ENCODE measurements at regions not wholly inside any gene's neighbourhood (a gene's known extent, or its start where the extent isn't known, plus 50 kb on each side); places are given as distances from the start of the nearest gene placed in this dataset.
A peak's percentile ranks its signal among the peaks of the same experiment; 100 is the strongest.

DNA sequence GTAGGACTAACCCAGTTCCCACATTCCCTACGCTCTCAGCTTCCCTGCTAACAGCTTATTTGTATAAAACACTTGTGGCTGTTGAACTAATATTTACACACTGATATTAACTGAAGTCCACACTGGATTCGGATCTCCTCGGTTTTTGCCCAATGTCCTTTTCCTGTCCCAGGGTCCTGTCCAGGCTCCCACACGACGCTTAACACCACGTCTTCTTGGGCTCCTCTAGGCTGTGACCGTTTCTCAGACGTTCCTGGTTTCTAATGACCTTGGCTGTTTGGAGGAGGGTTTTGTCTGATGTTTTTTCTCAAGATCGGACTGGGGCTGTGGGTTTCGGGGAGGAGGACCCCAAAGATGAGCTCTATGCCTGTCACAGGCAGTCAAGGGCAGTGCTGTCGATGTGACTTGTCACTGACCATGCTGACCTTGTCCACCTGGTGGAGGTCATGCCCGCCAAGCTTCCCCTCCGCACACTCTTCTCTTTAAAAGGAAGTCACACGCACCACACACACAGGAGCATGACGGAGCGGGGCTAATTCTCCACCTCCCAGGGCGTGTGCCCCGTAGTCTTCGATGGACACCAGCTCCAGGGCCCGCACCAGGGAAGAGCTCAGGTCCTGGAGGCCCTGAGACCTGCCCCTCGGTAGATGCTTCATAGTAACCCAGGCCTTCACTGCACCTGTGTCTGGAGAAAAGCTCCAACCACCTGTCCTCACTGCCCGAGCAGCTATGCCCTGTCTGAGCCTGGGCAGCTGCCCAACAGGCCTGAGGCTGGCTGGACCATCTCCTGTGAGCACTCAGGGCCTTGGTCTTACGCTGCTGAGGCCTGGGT lies 72.0 kb downstream of the TTLL2 start (continued):
- no peak for TF ChIP-seq ZNF138 (CRISPR knock-in tag; IDR thresholded peaks at IDR 0.05; ENCODE audit: low read depth)
- TF ChIP-seq ZNF629 (CRISPR knock-in tag; conservative IDR thresholded peaks at IDR 0.05): 0 out of 2 replicates have a peak, but pooled peaks have one; percentile 28
- no peak for TF ChIP-seq ZNF737 (CRISPR knock-in tag; IDR thresholded peaks at IDR 0.05; ENCODE audit: borderline replicate concordance)
- peak; percentile 74; the same call in 1 of the 2 replicates for TF ChIP-seq HMG20B (CRISPR knock-in tag; conservative IDR thresholded peaks at IDR 0.05)
- peak; percentile 43; the same call in 1 of the 2 replicates for TF ChIP-seq DRAP1 (CRISPR knock-in tag; IDR thresholded peaks at IDR 0.05)
- no peak for TF ChIP-seq HOXA7 (CRISPR knock-in tag; IDR thresholded peaks at IDR 0.05)
- 0 out of 2 replicates have a peak, but pooled peaks have one; percentile 36 for TF ChIP-seq CCDC6 (CRISPR knock-in tag; IDR thresholded peaks at IDR 0.05)
- TF ChIP-seq, protein P1, sequence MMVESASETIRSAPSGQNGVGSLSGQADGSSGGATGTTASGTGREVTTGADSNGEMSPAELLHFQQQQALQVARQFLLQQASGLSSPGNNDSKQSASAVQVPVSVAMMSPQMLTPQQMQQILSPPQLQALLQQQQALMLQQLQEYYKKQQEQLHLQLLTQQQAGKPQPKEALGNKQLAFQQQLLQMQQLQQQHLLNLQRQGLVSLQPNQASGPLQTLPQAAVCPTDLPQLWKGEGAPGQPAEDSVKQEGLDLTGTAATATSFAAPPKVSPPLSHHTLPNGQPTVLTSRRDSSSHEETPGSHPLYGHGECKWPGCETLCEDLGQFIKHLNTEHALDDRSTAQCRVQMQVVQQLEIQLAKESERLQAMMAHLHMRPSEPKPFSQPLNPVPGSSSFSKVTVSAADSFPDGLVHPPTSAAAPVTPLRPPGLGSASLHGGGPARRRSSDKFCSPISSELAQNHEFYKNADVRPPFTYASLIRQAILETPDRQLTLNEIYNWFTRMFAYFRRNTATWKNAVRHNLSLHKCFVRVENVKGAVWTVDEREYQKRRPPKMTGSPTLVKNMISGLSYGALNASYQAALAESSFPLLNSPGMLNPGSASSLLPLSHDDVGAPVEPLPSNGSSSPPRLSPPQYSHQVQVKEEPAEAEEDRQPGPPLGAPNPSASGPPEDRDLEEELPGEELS (CRISPR knock-in tag; IDR thresholded peaks at IDR 0.05): peak; percentile 61; the same call in 1 of the 2 replicates
- no peak for TF ChIP-seq MLXIP (CRISPR knock-in tag; IDR thresholded peaks at IDR 0.05; ENCODE audit: borderline replicate concordance)
- TF ChIP-seq ETV6 (CRISPR knock-in tag; conservative IDR thresholded peaks at IDR 0.05): no peak
- no peak for TF ChIP-seq SMAD9 (CRISPR knock-in tag; IDR thresholded peaks at IDR 0.05)
- no peak for TF ChIP-seq ZNF124 (CRISPR knock-in tag; IDR thresholded peaks at IDR 0.05)
- TF ChIP-seq ZNF251 (CRISPR knock-in tag; IDR thresholded peaks at IDR 0.05): no peak
- TF ChIP-seq MTF2 (CRISPR knock-in tag; IDR thresholded peaks at IDR 0.05; ENCODE audit: borderline replicate concordance): no peak
- 0 out of 2 replicates have a peak, but pooled peaks have one; percentile 18 for TF ChIP-seq CTCF (CRISPR knock-in tag; IDR thresholded peaks at IDR 0.05)
- TF ChIP-seq AKAP8 (CRISPR knock-in tag; IDR thresholded peaks at IDR 0.05): no peak
- no peak for TF ChIP-seq CEBPB (IDR thresholded peaks at IDR 0.05; ENCODE audit: borderline replicate concordance, low read depth, low read length)
- TF ChIP-seq MTF1 (CRISPR knock-in tag; IDR thresholded peaks at IDR 0.05): no peak
- no peak for TF ChIP-seq KDM3A (CRISPR knock-in tag; IDR thresholded peaks at IDR 0.05; ENCODE audit: low read depth)
- no peak for TF ChIP-seq ZNF850 (CRISPR knock-in tag; conservative IDR thresholded peaks at IDR 0.05)
